ENCODE measurements at regions not wholly inside any gene's neighbourhood (a gene's known extent, or its start where the extent isn't known, plus 50 kb on each side); places are given as distances from the start of the nearest gene placed in this dataset.

- no peaks in the 10 kb centered on the region for H3K4me1 ChIP-seq (ENCODE audit: low read length)
- no peak for DNase-seq
- H3K36me3 ChIP-seq (replicated peaks; ENCODE audit: insufficient read depth, low read length), result no peaks in the 10 kb centered on the region
- no peak overlapping the region for H2AFZ ChIP-seq (ENCODE audit: low read length)
- H3K9me3 ChIP-seq (replicated peaks; ENCODE audit: insufficient read depth, low read length), result no peaks in the 10 kb centered on the region
- no peaks in the 10 kb centered on the region for H3F3A ChIP-seq (ENCODE audit: insufficient read depth, low read length)
- H4K20me1 ChIP-seq (ENCODE audit: insufficient read depth, low read length), result no peaks in the 10 kb centered on the region
- no peak overlapping the region for H3K9ac ChIP-seq (ENCODE audit: low read length)
- H3K4me2 ChIP-seq (ENCODE audit: low read depth, low read length), result no peak overlapping the region
- TF ChIP-seq EZH2 (optimal IDR thresholded peaks at IDR 0.05; ENCODE audit: low read depth, low read length) (no peak), CTCF (IDR thresholded peaks at IDR 0.05; ENCODE audit: low read length) (no peak), EZH2phosphoT487 (IDR thresholded peaks at IDR 0.05; ENCODE audit: low read length) (no peak)
- H3K27ac ChIP-seq (ENCODE audit: low read length), result no peak overlapping the region
- H3K79me2 ChIP-seq (ENCODE audit: low read length), result no peaks in the 10 kb centered on the region
- H3K4me3 ChIP-seq (ENCODE audit: low read length), result no peak overlapping the region
- no peaks in the 10 kb centered on the region for H3K9me2 ChIP-seq (replicated peaks; ENCODE audit: insufficient read depth, low read length)
- H3K27me3 ChIP-seq (replicated peaks; ENCODE audit: insufficient read depth, low read length), result no peaks in the 10 kb centered on the region
Measured at GRCh38 chr9:31334837-31335528, 1049.5 kb upstream of the ACO1 start.

GRCh38 chr9:31335529-31336234, 1048.8 kb upstream of the ACO1 start:
- H3K9me3 ChIP-seq (replicated peaks; ENCODE audit: insufficient read depth, low read length), result no peaks in the 10 kb centered on the region
- H3K9me2 ChIP-seq (replicated peaks; ENCODE audit: insufficient read depth, low read length), result no peaks in the 10 kb centered on the region
- TF ChIP-seq EZH2phosphoT487 (IDR thresholded peaks at IDR 0.05; ENCODE audit: low read length) (no peak), EZH2 (optimal IDR thresholded peaks at IDR 0.05; ENCODE audit: low read depth, low read length) (no peak), CTCF (IDR thresholded peaks at IDR 0.05; ENCODE audit: low read length) (no peak)
- H3K79me2 ChIP-seq (ENCODE audit: low read length), result no peaks in the 10 kb centered on the region
- H3K27ac ChIP-seq (ENCODE audit: low read length), result no peak overlapping the region
- H3K9ac ChIP-seq (ENCODE audit: low read length), result no peak overlapping the region
- H3K4me2 ChIP-seq (ENCODE audit: low read depth, low read length), result no peak overlapping the region
- H3K27me3 ChIP-seq (replicated peaks; ENCODE audit: insufficient read depth, low read length), result no peaks in the 10 kb centered on the region
- no peaks in the 10 kb centered on the region for H4K20me1 ChIP-seq (ENCODE audit: insufficient read depth, low read length)
- no peaks in the 10 kb centered on the region for H3F3A ChIP-seq (ENCODE audit: insufficient read depth, low read length)
- H3K36me3 ChIP-seq (replicated peaks; ENCODE audit: insufficient read depth, low read length), result no peaks in the 10 kb centered on the region
- H3K4me1 ChIP-seq (ENCODE audit: low read length), result no peaks in the 10 kb centered on the region
- no peak overlapping the region for H2AFZ ChIP-seq (ENCODE audit: low read length)
- H3K4me3 ChIP-seq (ENCODE audit: low read length), result no peak overlapping the region
- no peak for DNase-seq

- Histone ChIP-seq H3F3A (ENCODE audit: insufficient read depth, low read length) (no peaks in the 10 kb centered on the region), H4K20me1 (ENCODE audit: insufficient read depth, low read length) (no peaks in the 10 kb centered on the region), H3K4me1 (ENCODE audit: low read length) (no peaks in the 10 kb centered on the region), H3K79me2 (ENCODE audit: low read length) (no peaks in the 10 kb centered on the region), H3K4me2 (ENCODE audit: low read depth, low read length) (no peak overlapping the region), H3K27ac (ENCODE audit: low read length) (no peak overlapping the region), H3K27me3 (replicated peaks; ENCODE audit: insufficient read depth, low read length) (no peaks in the 10 kb centered on the region), H3K9ac (ENCODE audit: low read length) (no peak overlapping the region), H3K4me3 (ENCODE audit: low read length) (no peak overlapping the region), H3K9me3 (replicated peaks; ENCODE audit: insufficient read depth, low read length) (no peaks in the 10 kb centered on the region), H3K9me2 (replicated peaks; ENCODE audit: insufficient read depth, low read length) (no peaks in the 10 kb centered on the region), H3K36me3 (replicated peaks; ENCODE audit: insufficient read depth, low read length) (no peaks in the 10 kb centered on the region), H2AFZ (ENCODE audit: low read length) (no peak overlapping the region)
- DNase-seq, result no peak
- TF ChIP-seq EZH2 (optimal IDR thresholded peaks at IDR 0.05; ENCODE audit: low read depth, low read length) (no peak), CTCF (IDR thresholded peaks at IDR 0.05; ENCODE audit: low read length) (no peak), EZH2phosphoT487 (IDR thresholded peaks at IDR 0.05; ENCODE audit: low read length) (no peak)
Measured at GRCh38 chr9:31336386-31336785, 1048.1 kb upstream of the ACO1 start.
